ENCODE measurements at regions not wholly inside any gene's neighbourhood (a gene's known extent, or its start where the extent isn't known, plus 50 kb on each side); places are given as distances from the start of the nearest gene placed in this dataset.

- peak; percentile 19 to 65 for DNase-seq
Observed at GRCh38 chr20:11229772-11230171, 556.0 kb upstream of the JAG1 start.

GRCh38 chr20:11230999-11231398, 557.2 kb upstream of the JAG1 start:
- peak; percentile 86 to 93 for DNase-seq

DNA sequence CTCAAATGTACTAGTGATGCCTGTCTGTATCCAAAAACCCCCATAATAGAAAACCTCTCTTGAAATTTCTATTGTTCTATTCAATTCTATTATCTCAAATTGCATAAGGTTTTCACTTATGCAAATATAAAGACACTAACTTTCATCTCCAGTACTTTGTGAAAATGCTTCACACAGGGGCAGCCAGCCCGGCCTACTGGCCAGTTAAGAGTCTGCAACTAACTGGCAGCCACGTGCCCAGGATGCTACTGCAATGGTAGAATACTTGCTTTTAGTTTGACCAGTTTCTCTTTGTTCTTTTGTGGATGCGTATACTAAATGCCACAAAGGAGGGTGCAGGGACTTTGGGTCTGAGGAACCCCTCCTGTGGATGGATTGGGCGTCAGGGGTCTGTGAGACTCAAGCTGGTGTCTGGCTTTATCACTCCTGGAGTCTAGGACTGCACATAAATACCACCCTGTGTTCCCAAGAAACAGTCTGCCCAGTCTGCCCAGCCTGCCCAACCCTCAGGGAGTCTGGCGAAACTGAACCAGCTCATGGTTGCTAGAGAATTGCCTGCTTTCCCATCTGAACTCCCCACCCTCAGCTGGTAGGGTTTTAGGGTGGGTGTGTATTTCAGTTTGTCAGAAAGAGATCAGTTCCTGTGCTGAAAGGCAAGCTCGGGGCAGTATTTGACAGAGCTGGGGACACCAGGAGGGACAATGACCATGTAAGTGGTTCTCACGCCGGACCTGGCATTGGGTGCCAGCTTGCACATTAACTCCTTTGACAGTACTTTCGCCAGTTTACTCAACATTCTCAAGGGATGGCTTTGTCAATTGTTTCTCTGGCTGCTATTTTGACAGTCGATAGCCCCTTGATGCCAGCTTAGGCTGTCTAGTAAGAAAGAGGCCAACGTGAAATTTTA, 558.2 kb upstream of the JAG1 start:
- no peak for DNase-seq

- no peak for DNase-seq
Observed at GRCh38 chr20:11232896-11233295, 559.1 kb upstream of the JAG1 start.

GRCh38 chr20:11234181-11234580, 560.4 kb upstream of the JAG1 start:
- no peak for DNase-seq

GRCh38 chr20:11234608-11235007, 560.8 kb upstream of the JAG1 start:
- no peak for DNase-seq

DNA sequence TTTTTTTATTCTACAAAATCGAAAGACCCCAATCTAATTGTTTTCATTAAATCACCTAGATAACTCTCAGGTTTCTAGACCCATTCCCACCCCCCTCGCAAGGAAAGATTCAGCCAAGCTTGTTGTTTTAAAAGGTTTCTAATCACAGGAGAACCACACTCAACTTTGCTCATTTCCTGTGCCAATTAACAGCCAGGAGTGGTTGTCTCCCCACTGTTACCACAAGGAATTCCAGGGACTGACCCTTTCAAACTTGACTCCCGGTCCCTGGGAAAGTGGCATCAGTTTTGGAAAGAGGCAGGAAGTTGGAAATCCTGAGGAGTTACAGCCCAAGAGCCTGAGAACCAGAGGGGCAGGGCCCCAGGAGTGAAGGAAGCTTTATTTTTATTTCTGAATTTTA, 561.3 kb upstream of the JAG1 start:
- DNase-seq: no peak

- DNase-seq: no peak
Observed at GRCh38 chr20:11242320-11242719, 568.5 kb upstream of the JAG1 start.

DNA sequence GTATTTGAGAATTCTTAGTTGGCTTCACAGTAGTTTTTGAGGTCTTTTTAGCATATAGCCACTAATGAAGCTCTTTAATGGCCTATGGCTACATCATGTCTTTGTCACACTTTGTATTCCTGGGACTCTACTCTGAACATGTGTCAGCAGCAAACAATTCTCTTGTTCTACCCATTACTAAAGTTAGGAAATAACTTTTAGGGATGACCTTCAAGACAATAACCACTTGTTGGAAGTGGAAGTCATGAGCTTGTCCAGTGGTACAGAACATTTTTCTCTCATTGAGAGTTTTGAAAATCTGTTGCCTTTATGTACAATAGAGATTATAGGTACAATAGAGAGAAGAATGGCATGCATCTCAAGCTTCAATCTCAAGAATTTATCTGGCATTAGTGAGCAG, 571.6 kb upstream of the JAG1 start:
- no peak for DNase-seq

GRCh38 chr20:11246251-11246775, 572.5 kb upstream of the JAG1 start:
- no peak for DNase-seq

DNA sequence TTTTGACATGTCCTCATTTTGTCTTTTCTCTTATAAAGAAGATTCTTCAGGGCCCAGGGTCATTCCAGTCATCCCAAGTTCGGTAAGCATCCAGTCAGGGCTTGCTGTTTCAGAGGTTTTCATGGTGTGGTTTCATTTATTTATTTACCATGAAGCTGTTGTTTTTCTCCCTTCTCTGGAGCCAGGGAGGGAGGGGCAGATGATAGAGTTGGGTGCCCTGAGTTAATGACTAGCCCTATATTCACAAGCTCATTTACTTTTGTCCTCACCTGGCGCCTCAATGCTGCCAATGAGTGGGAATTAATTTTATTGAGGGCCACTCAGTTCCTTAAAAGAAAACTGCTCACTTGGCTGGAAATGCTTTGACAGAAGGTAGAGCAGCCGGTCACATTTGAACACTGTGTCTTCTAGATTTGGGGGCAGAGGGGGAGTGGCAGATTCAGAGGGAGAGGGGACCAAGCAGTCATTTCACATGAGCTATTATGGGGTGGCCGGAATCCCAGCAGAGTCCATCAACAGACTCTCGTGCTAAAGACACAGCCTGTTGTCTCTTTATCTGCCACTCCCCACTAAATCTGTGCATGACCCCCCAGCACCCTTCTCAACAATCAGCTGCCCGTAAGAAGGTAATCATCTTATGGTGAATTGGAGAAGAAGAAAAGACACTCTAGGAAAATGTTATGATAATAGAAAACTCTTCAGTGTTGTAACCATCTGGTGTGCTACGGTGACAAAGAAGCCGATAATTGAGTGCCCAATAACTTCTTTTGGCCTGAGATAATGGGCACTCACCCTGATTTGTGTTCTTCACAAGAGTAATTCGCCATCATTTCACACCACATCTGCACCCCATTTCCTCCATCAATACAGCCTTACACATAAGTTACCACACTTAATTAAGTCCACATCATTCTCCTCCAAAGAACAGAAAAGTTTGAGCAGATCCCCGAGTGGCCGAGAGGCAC, 573.5 kb upstream of the JAG1 start:
- DNase-seq: peak; percentile 61 to 75

GRCh38 chr20:11248011-11248409, 574.2 kb upstream of the JAG1 start:
- DNase-seq: no peak

DNA sequence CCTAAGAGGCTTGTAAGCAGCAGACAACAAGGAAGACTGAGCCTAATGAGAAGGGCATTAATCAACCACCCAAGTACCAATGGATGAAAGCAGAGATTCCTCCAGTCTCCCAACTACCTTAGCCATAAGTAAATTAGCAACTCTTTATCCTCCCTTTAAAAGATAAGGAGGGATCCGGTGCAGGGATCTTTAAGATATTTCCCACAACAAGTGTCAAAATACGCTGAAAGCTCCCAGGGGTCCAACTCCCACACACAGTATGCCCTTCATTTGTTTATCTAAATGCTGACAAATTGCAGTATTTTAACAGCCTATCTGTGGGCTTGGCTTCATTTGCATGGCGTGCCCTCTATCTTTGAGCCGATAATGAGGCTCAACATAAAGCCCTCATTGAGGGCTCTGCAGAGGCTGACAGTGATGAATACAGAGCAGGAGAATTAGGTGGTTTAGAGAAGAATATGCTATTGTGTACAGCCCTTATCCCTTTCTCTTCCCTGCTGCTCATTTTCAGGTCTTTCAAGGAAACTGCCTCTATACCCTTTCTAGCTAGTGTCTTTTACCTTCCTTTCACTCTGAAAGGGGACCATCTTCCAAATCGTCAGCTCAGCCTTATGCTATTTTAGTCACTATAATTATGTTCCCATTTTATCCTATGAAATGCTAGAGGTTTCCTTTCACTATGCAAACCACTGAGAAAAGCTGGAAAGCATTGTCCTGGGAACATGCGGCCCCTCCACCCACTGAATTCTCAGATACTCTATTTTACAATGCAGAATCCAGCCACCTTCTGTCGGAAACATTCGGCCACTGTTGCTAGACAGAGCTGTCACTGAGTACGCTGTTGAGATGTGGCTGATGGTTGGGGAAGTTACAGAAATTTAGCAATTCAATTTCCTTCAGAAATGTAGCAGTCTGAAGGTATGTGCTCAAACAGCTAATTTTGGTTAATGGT, 575.2 kb upstream of the JAG1 start:
- DNase-seq: no peak

- DNase-seq: no peak
Observed at GRCh38 chr20:11249683-11250082, 575.9 kb upstream of the JAG1 start.

DNA sequence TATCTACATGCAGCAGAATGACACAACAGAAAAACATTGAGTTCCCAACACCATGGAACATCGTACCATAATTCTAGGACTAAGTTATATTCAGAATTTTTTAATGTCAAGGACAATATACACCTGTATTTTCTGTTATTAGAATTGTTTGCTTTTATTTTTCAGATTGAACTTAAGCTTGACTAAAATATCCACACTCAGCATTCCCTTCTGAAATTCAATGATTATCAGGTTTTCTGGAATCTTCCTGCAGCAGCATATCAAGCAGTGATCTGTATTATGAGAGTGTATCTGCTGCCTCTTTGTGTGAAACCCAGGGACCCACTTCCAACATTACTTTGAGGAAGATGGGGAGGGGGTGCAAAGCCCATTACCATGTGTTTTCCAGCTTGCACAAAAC, 578.6 kb upstream of the JAG1 start:
- DNase-seq: no peak

- no peak for DNase-seq
Observed at GRCh38 chr20:11255455-11255854, 581.7 kb upstream of the JAG1 start.

GRCh38 chr20:11255860-11256259, 582.1 kb upstream of the JAG1 start:
- no peak for DNase-seq

- DNase-seq: no peak
Observed at GRCh38 chr20:11260611-11261010, 586.8 kb upstream of the JAG1 start.

- DNase-seq: no peak
Observed at GRCh38 chr20:11261533-11262000, 587.8 kb upstream of the JAG1 start.

DNA sequence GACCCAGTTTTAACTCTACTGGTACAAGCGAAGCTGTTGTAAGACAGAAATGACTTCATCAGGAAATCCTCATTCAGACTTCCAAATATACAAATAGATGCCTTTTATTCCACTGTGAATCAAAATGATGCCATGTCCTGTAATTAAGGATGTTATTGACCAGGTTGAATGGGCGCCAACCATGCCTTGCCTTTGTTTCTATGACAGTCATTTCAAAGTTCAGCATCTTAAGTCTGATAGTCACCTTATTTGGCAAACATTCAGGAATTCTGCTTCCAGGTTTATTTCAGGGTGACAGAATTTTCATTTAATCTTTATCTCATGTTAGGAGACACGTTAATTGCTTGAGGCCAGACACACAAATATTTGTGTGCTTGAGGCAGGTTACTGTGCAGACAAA, 592.8 kb upstream of the JAG1 start:
- no peak for DNase-seq

- DNase-seq: peak; percentile 10 to 61
Observed at GRCh38 chr20:11267131-11267761, 593.4 kb upstream of the JAG1 start.
